AG09319 (cell line): ENCODE measurements at regions not wholly inside any gene's neighbourhood (a gene's known extent, or its start where the extent isn't known, plus 50 kb on each side); places are given as distances from the start of the nearest gene placed in this dataset.

Experiments
- DNase-seq: peaks from one replicate; pipeline ENCODE4 v3.0.0-alpha.2; 2010; ENCODE audit warnings: low read depth; ENCODE audit errors: extremely low read depth
- CTCF ChIP-seq: IDR thresholded peaks from 2 replicates; pipeline ENCODE4 v1.5.1; 2011; ENCODE audit warnings: low read depth, mild to moderate bottlenecking, inconsistent platforms, low read length, moderate library complexity

DNA sequence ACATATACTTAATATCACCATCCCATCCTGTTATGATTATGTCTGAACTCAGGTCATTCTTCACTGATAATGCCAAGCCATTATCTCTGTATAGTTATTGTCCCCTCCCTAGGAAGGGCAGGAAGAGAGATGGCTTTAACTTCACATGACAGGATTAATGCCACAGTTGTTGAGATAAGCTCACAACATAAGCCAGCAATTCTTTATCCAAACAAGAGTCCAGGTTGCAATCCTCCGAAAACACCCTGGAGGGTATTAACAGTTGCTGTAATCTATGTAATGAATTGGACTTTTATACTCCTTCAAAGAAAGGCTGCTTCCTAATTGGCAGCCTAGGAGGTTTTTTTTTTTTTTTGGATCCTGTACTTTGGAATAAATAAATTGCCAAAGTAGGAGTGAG lies 779.4 kb downstream of the SEMA5A start:
- no peak for TF ChIP-seq CTCF
- no peak for DNase-seq

DNA sequence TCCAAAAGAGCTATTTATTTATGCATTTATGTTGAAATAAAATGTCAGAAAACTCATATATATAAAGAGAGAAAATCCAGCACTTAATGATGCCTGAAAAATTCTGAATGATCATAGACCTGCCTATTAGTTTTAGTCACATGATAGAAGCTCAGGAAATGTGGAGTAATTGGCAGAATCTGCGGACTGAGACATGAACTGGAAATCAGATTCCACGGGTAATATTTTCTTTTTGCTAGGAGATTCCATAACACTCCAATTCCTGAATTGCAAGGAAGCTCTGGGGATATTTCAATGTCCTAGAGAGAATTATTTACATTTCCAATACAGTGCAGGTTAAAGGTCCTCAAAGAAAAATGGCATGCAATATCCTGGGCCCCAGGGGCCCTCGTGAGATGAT lies 778.8 kb downstream of the SEMA5A start:
- TF ChIP-seq CTCF = no peak
- DNase-seq = no peak

DNA sequence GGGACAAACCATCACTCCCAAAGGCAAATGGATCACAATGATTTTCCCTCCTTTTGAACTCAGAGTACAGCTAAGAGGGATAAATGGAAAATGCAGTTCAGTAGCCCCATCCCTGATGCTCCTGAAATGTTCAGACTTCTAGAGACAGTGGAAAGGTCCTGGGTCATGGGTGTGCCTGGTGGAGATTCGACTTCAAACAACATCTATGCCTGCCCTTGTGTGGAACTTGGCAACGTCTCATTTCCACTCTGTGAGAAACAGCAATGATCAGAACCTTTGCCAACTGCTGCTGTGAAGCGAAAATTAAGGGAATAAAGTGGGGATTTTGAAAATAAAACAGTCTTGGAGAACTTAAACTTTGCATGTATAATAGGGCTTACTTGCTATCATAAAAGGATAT lies 778.1 kb downstream of the SEMA5A start:
- DNase-seq = no peak
- no peak for TF ChIP-seq CTCF

DNA sequence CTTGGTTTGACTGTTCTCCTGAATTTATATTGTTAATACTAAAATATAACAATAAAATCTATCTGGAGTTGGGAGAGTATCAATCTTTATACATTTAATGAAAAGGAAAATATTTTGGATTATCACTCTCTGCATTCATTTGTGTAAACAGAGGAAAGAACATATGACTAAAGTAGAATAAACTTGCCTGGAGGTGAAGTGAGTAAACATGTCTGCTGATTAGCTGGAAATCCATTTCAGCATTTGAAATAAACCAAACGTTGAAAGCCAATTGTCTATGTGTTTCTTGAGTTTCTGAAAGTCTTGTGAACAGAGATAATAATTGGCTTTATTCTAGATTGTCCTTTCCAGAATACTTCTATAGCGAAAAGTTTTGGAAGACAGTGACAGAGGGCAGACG lies 776.2 kb downstream of the SEMA5A start:
- no peak for DNase-seq
- TF ChIP-seq CTCF = no peak

GRCh38 chr5:8770431-8770830 lies 775.4 kb downstream of the SEMA5A start:
- TF ChIP-seq CTCF = no peak
- no peak for DNase-seq

GRCh38 chr5:8773046-8773615 lies 772.7 kb downstream of the SEMA5A start:
- TF ChIP-seq CTCF = no peak
- no peak for DNase-seq

DNA sequence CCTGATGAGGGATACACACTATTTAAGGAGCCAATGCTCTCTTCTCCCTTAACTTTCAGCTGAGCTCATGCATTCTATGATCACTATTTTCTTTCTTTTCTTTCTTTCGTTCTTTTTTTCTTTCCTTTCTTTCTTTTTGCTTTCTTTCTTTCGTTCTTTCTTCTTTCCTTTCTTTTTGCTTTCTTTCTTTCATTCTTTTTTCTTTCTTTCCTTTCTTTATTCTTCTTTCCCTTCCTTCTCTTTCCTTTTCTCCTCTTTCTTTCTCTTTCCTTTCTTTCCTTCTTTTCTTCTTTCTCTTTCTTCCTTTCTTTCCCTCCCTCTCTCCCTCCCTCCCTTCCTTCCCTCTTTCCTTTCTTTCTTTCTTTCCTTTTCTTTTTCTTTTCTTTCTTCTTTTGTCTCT lies 761.2 kb downstream of the SEMA5A start:
- no peak for TF ChIP-seq CTCF
- no peak for DNase-seq
